GM23248 (cell line): ENCODE measurements at regions not wholly inside any gene's neighbourhood (a gene's known extent, or its start where the extent isn't known, plus 50 kb on each side); places are given as distances from the start of the nearest gene placed in this dataset.

Experiments
- EZH2 ChIP-seq: fragments of 200-600 bp; sonication (generic); IDR thresholded peaks from 2 replicates; pipeline ENCODE4 v1.6.1; 2018; ENCODE audit warnings: antibody characterized with exemption, mild to moderate bottlenecking; ENCODE audit not compliant: insufficient read depth, poor library complexity, severe bottlenecking
- EZH2phosphoT487 ChIP-seq: fragments of 200-600 bp; sonication (generic); IDR thresholded peaks from 2 replicates; pipeline ENCODE4 v1.6.1; 2018; ENCODE audit warnings: antibody characterized with exemption, moderate library complexity, mild to moderate bottlenecking, low read depth; ENCODE audit not compliant: insufficient read depth

DNA sequence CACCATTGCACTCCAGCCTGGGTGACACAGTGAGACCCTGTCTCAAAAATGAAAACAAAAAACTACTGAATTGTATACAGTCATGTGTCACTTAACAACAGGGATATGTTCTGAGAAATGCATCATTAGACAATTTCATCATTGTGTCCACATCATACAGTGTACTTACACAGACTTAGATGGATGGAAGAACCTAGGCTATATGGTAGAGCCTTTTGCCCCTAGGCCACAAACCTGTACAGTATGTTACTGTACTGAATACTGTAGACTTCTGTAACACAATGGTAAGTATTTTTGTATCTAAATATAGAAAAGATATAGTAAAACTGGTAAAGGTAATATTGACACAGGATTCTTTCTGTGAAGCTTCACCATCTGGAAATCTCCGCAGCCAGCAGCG lies 81.7 kb downstream of the KBTBD2 start:
- no peak for TF ChIP-seq EZH2phosphoT487
- no peak for TF ChIP-seq EZH2
